Coronary artery (tissue), 2 donors: ENCODE measurements at regions not wholly inside any gene's neighbourhood (a gene's known extent, or its start where the extent isn't known, plus 50 kb on each side); places are given as distances from the start of the nearest gene placed in this dataset.
A peak's percentile ranks its signal among the peaks of the same experiment; 100 is the strongest.

ENCODE experiments used
- DNase-seq: peaks from one replicate; pipeline ENCODE4 v3.0.0-alpha.2; 2017; ENCODE audit warnings: low spot score
- H3K27ac ChIP-seq, 2 donors: fragments of 200-600 bp; sonication (generic); one replicate each; pipeline ENCODE4 v1.5.1; 2016 to 2019
- H3K4me3 ChIP-seq: fragments of 200-600 bp; sonication (generic); 2 replicates; pipeline ENCODE4 v1.5.1; 2016; ENCODE audit warnings: mild to moderate bottlenecking, moderate library complexity
- CTCF ChIP-seq: fragments of 200-600 bp; sonication (generic); IDR thresholded peaks from one replicate; pipeline ENCODE4 v1.5.1; 2019; ENCODE audit warnings: antibody characterized with exemption

- Histone ChIP-seq H3K27ac (no peak overlapping the region), H3K4me3 (no peak overlapping the region)
- no peak for DNase-seq
- no peak for TF ChIP-seq CTCF
These were observed 126.2 kb upstream of the UGT8 start for GRCh38 chr4:114472269-114473032.

GRCh38 chr4:114474188-114474800, 124.3 kb upstream of the UGT8 start:
- DNase-seq: no peak
- H3K27ac ChIP-seq: no peak overlapping the region

GRCh38 chr4:114476310-114476709, 122.3 kb upstream of the UGT8 start:
- no peak for TF ChIP-seq CTCF
- no peak for DNase-seq
- no peak overlapping the region for H3K4me3 ChIP-seq
- H3K27ac ChIP-seq: no peak overlapping the region

More at GRCh38 chr4:114474188-114474800, 124.3 kb upstream of the UGT8 start:
- TF ChIP-seq CTCF: no peak
- H3K4me3 ChIP-seq: no peak overlapping the region

- no peak for TF ChIP-seq CTCF
- Histone ChIP-seq H3K4me3 (no peak overlapping the region), H3K27ac (no peak overlapping the region)
- no peak for DNase-seq
These were observed 119.0 kb upstream of the UGT8 start for GRCh38 chr4:114479595-114479994.

- peak; percentile 63 for DNase-seq
- no peak for TF ChIP-seq CTCF
These were observed 116.8 kb upstream of the UGT8 start for GRCh38 chr4:114481856-114482255.

GRCh38 chr4:114487101-114487500, 111.5 kb upstream of the UGT8 start:
- Histone ChIP-seq H3K27ac (no peak overlapping the region), H3K4me3 (no peak overlapping the region)
- no peak for DNase-seq
- no peak for TF ChIP-seq CTCF

More at GRCh38 chr4:114481856-114482255, 116.8 kb upstream of the UGT8 start:
- H3K4me3 ChIP-seq: no peak overlapping the region
- no peak overlapping the region for H3K27ac ChIP-seq
